NT2/D1 (cell line): ENCODE measurements at regions not wholly inside any gene's neighbourhood (a gene's known extent, or its start where the extent isn't known, plus 50 kb on each side); places are given as distances from the start of the nearest gene placed in this dataset.
A peak's percentile ranks its signal among the peaks of the same experiment; 100 is the strongest.

Experiments
- DNase-seq: peaks from one replicate; pipeline ENCODE4 v3.0.0-alpha.2; 2011; ENCODE audit warnings: low read depth, low spot score
- H3K27me3 ChIP-seq: 2 replicates; pipeline ENCODE4 v1.6.0; 2011; ENCODE audit warnings: mild to moderate bottlenecking; ENCODE audit not compliant: insufficient read length, insufficient read depth
- H3K36me3 ChIP-seq: 2 replicates; pipeline ENCODE4 v1.6.1; 2011; ENCODE audit warnings: mild to moderate bottlenecking, low read length, mixed read lengths; ENCODE audit not compliant: insufficient read depth, insufficient read length
- H3K4me1 ChIP-seq: 2 replicates; pipeline ENCODE4 v1.5.1; 2011; ENCODE audit not compliant: insufficient read depth, insufficient read length
- H3K4me3 ChIP-seq: 2 replicates; pipeline ENCODE4 v1.5.1; 2011; ENCODE audit warnings: low read depth; ENCODE audit not compliant: insufficient read length
- H3K9ac ChIP-seq: 2 replicates; pipeline ENCODE4 v1.6.0; 2011; ENCODE audit warnings: low read depth; ENCODE audit not compliant: insufficient read length
- H3K9me3 ChIP-seq: 2 replicates; pipeline ENCODE4 v1.5.1; 2011; ENCODE audit warnings: mild to moderate bottlenecking, low read length; ENCODE audit not compliant: insufficient read depth
- SUZ12 ChIP-seq: IDR thresholded peaks from 2 replicates; pipeline ENCODE4 v1.6.1; 2011; ENCODE audit not compliant: insufficient read length, insufficient read depth; ENCODE audit errors: extremely low read depth
- YY1 ChIP-seq: IDR thresholded peaks from 2 replicates; pipeline ENCODE4 v1.6.1; 2011; ENCODE audit not compliant: insufficient read length, insufficient read depth
- ZNF274 ChIP-seq: IDR thresholded peaks from 2 replicates; pipeline ENCODE4 v1.6.1; 2011; ENCODE audit warnings: mild to moderate bottlenecking, low read depth, low read length

DNA sequence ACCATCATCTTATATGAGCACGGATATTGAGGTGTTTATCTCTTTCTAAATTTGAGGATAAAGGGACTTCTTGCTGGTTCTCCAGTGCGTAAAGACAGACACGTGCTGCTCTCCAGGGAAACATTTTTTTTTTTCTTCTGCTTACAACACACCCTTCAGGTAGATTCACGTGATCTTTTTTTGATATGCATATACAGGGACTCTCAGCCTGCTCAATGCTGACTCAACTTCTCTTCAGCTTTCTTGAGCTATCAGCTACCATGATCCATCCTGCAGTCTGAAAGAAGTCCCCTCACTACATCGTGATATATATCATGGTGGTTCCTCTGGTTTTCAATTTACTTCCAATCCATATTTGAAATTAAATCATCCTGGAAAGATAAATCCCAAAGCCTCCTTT is 87.1 kb upstream of the SLITRK3 start:
- Histone ChIP-seq H3K4me3 (no peak overlapping the region), H3K36me3 (no peaks in the 10 kb centered on the region), H3K9ac (no peak overlapping the region), H3K4me1 (no peaks in the 10 kb centered on the region), H3K9me3 (no peaks in the 10 kb centered on the region), H3K27me3 (no peaks in the 10 kb centered on the region)
- DNase-seq = no peak
- TF ChIP-seq SUZ12 (no peak), ZNF274 (no peak), YY1 (no peak)

DNA sequence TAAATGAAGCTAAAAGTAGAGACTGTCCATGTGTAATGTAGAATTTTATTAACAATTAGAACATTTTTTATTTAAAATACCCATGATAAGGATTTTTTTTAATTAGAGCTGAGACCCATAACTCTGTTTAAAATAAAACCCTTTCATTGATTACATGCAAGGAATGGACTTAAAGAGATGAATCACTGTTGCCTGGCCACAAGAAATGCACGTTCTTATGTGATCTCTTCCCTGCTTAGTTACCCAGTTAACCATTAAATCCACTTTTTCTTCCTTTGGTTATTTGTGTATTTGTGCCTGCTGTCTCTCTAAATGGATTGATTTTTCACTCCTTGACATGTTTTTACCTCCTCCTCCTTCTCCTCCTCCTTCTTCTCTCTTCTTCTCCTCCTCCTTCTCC is 83.3 kb upstream of the SLITRK3 start:
- no peak overlapping the region for H3K4me3 ChIP-seq
- no peak for DNase-seq
- H3K36me3 ChIP-seq = no peaks in the 10 kb centered on the region
- no peaks in the 10 kb centered on the region for H3K9me3 ChIP-seq
- H3K4me1 ChIP-seq = no peaks in the 10 kb centered on the region
- no peak overlapping the region for H3K9ac ChIP-seq
- no peaks in the 10 kb centered on the region for H3K27me3 ChIP-seq
- TF ChIP-seq YY1 = no peak

DNA sequence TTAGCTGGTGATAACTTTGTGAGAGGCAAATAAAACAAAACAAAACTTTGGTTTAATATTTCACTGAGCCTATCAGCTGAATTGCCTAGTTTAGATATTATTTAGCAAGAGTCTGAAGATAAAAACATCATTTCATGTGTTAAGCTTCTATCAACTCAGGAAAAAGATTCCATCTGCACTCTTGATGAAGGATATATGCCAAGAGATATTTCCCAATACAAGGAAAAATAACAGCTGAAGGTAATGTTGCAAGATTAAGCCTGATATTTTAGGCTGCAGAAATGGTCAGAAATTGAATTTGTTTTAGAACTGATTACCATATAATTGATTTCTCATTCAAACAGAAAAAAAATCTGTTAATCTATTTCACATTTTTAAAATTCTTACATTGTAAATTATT is 77.2 kb upstream of the SLITRK3 start:
- DNase-seq = no peak
- no peak overlapping the region for H3K4me3 ChIP-seq
- no peaks in the 10 kb centered on the region for H3K36me3 ChIP-seq
- no peak overlapping the region for H3K9ac ChIP-seq
- H3K27me3 ChIP-seq = no peaks in the 10 kb centered on the region
- no peaks in the 10 kb centered on the region for H3K4me1 ChIP-seq
- no peaks in the 10 kb centered on the region for H3K9me3 ChIP-seq
- TF ChIP-seq YY1 (no peak), SUZ12 (no peak), ZNF274 (no peak)

DNA sequence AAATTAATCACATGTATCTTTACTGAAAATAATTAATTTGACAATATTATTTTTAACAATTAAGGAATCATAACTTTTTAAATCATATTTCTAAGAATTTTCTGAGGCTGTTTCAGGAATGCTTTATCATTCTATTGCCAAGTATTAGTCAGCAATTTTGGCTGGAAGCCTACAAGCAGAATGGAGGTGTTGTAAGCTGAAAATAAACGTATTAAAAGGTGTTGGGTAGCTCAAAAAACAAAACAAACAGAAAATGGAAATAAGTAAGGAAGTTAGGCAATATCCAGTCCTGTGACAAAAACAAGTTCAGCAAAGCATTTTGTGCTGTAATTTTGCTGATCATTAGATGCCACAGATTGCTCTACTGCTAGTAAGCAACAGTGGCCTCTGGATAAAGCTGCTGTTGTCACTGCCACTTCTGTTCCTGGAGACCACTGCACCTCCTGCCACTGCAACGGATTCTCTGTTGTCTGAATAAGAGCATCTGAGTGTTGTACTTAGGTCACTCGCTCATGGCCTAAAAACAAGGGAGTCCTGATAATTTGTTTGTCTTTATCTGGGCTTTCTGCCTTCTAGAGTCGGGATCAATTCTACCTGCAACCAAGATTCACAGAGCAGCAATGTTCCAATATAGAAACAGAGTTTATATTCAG is 63.5 kb upstream of the SLITRK3 start:
- DNase-seq = no peak
- Histone ChIP-seq H3K9me3 (no peaks in the 10 kb centered on the region), H3K27me3 (no peaks in the 10 kb centered on the region), H3K4me3 (no peak overlapping the region), H3K9ac (no peak overlapping the region), H3K4me1 (no peaks in the 10 kb centered on the region), H3K36me3 (no peaks in the 10 kb centered on the region)
- no peak for TF ChIP-seq SUZ12
- TF ChIP-seq YY1 = no peak
- TF ChIP-seq ZNF274 = no peak

DNA sequence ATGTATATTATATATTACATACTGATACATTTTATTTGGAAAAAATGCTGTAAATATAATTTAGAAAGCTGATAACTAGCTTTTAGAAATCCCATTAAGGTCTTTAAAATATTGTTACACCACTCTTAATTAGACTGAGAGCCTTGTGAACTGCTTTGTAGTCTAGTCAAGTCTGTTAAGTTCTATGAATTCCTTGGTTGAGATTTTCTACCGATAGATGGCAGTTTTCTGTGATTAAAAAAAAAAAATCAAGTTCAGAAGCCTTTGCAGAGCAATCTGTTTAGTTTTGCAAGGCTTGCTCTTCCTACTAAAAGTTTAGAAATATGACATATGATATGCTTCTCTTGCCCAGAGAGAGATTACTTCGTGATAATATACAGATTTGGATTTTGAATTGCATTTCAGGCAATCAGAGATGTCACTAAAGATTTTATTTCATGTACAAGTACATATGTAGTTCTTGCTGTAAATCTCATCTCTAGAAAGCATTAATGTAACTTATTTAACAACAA is 60.4 kb upstream of the SLITRK3 start:
- no peak for DNase-seq
- H3K9me3 ChIP-seq = no peaks in the 10 kb centered on the region
- no peak overlapping the region for H3K4me3 ChIP-seq
- no peaks in the 10 kb centered on the region for H3K4me1 ChIP-seq
- no peak overlapping the region for H3K9ac ChIP-seq
- H3K27me3 ChIP-seq = no peaks in the 10 kb centered on the region
- no peak for TF ChIP-seq ZNF274
- TF ChIP-seq YY1 = no peak
- TF ChIP-seq SUZ12 = no peak
- H3K36me3 ChIP-seq = no peaks in the 10 kb centered on the region

DNA sequence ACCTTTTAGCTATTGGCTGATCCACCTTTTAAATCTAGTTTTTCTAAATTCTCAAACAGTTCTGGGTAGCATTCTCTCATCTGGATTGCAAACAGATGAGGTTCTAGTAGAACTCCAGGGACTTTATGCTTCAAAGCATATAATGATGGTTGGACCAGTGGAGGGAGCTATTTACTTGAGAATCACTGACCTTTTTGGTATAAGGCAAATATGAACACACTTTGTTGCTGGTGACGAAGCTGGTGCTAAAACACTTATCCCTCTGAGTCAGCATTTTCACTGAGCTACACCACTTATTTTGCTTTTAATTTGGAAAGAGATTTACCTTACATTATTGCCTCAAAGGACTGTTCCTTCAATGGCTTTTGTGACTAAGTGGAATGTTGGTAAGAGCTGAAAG is 58.6 kb upstream of the SLITRK3 start:
- no peaks in the 10 kb centered on the region for H3K4me1 ChIP-seq
- peak; percentile 16 for DNase-seq
- no peak overlapping the region for H3K9ac ChIP-seq
- no peaks in the 10 kb centered on the region for H3K9me3 ChIP-seq
- no peak for TF ChIP-seq SUZ12
- TF ChIP-seq YY1 = no peak
- no peak for TF ChIP-seq ZNF274
- no peak overlapping the region for H3K4me3 ChIP-seq
- no peaks in the 10 kb centered on the region for H3K36me3 ChIP-seq
- no peaks in the 10 kb centered on the region for H3K27me3 ChIP-seq
